ENCODE measurements at regions not wholly inside any gene's neighbourhood (a gene's known extent, or its start where the extent isn't known, plus 50 kb on each side); places are given as distances from the start of the nearest gene placed in this dataset.

DNA sequence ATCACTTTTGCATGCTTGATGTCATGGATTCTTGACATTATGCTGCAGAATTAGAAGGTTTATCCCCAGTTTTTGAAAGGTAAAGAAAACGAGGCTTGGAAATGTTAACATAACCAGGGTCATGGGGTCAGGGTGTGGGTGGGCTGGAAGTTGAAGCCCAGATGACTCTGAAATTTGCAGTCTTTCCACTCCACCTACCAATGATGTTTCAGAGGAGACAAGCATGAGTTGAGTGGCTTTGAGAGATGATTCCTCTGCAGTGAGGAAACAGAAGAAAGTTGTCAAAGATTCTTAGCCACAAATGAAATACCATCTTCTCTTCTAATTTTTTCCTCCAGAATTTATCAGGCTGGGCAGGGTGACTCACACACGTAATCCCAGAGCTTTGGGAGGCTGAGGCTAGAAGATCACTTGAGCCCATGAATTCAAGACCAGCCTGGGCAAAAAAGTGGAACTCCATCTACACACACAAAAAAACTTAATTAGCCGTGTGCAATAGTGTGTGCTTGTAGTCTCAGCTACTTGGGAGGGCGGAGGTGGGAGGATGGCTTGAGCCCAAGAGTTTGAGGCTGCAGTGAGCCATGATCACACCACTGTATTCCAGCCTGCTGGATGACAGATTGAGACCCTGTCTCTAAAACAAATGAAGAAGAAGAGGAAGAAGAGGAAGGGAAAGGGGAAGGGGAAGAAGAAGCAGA, 239.1 kb upstream of the AUTS2 start:
- H3K4me3 ChIP-seq (ENCODE audit: low read length in 2 of 2): no peak overlapping the region
- WGBS: 87% methylated on average over 4 of the region's 4 CpGs
- no peaks in the 10 kb centered on the region for H3K36me3 ChIP-seq (ENCODE audit: control insufficient read depth in 2 of 2, insufficient read depth in 2 of 2, low read length in 1 of 2)
- no peaks in the 10 kb centered on the region for H3K4me1 ChIP-seq (ENCODE audit: control insufficient read depth in 2 of 2, insufficient read depth in 2 of 2, low read length in 2 of 2)
- no peak for DNase-seq (ENCODE audit: low read depth in 6 of 9, low spot score in 9 of 9)
- H3K27me3 ChIP-seq (ENCODE audit: control insufficient read depth in 2 of 2, insufficient read depth in 1 of 2, low read length in 1 of 2): no peaks in the 10 kb centered on the region
- H3K27ac ChIP-seq (ENCODE audit: low read depth in 1 of 2, low read length in 1 of 2): no peak overlapping the region
- H3K9me3 ChIP-seq (ENCODE audit: control insufficient read depth in 2 of 2, insufficient read depth in 1 of 2, low read length in 1 of 2): no peaks in the 10 kb centered on the region

- no peaks in the 10 kb centered on the region for H3K9me3 ChIP-seq (ENCODE audit: control insufficient read depth in 2 of 2, insufficient read depth in 1 of 2, low read length in 1 of 2)
- H3K4me1 ChIP-seq (ENCODE audit: control insufficient read depth in 2 of 2, insufficient read depth in 2 of 2, low read length in 2 of 2): no peaks in the 10 kb centered on the region
- no peak for DNase-seq (ENCODE audit: low read depth in 6 of 9, low spot score in 9 of 9)
- WGBS: 89% methylated on average over 5 of the region's 5 CpGs
- no peak overlapping the region for H3K27ac ChIP-seq (ENCODE audit: low read depth in 1 of 2, low read length in 1 of 2)
- no peaks in the 10 kb centered on the region for H3K36me3 ChIP-seq (ENCODE audit: control insufficient read depth in 2 of 2, insufficient read depth in 2 of 2, low read length in 1 of 2)
- H3K4me3 ChIP-seq (ENCODE audit: low read length in 2 of 2): no peak overlapping the region
- H3K27me3 ChIP-seq (ENCODE audit: control insufficient read depth in 2 of 2, insufficient read depth in 1 of 2, low read length in 1 of 2): no peaks in the 10 kb centered on the region
Measured at GRCh38 chr7:69360913-69361312, 237.4 kb upstream of the AUTS2 start.

- WGBS: 97% methylated on average over 9 of the region's 9 CpGs
- H3K27ac ChIP-seq (ENCODE audit: low read depth in 1 of 2, low read length in 1 of 2): no peak overlapping the region
Measured at GRCh38 chr7:69363136-69363535, 235.1 kb upstream of the AUTS2 start.

DNA sequence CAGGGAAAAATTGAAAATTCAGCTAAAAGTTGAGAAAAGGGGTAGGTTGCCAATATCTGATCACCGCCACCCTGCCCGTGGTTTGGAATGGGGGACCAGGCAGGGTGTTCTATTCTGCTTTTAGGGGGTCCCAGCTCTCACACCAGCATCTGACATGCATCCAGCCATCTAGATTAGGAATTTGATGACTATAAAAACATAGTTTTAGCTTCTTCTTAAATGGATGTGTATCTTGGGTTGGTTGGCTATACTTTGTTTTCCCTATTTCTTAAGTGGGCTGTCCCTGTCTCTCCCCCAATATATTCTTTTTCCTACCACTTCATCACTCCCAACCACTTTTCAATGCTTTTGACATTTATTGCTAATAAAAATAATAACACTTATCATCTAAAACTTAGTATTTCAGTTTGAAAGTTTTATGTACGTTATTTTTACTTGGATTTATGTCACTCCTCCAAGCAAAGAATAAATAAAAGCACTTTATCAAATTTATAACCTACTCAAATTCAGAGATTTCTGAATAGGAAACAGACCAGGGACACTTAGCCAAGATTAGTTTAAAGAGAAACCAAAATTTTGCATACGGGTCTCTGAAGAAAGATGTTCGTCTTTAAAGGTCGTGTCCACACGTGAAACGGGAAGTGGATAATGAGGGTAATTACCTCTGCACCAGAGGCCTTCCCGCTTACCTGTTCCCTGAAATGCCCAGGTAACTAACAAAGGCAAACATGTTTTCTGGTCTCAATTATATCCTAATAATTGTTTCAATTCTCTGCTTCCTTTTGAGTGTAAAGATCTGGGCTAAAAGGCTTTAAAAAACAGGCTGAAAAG, 233.2 kb upstream of the AUTS2 start:
- H3K36me3 ChIP-seq (ENCODE audit: control insufficient read depth in 2 of 2, insufficient read depth in 2 of 2, low read length in 1 of 2): no peaks in the 10 kb centered on the region
- H3K4me3 ChIP-seq (ENCODE audit: low read length in 2 of 2): no peak overlapping the region

More at GRCh38 chr7:69363136-69363535, 235.1 kb upstream of the AUTS2 start:
- Histone ChIP-seq H3K4me3 (ENCODE audit: low read length in 2 of 2) (no peak overlapping the region), H3K27me3 (ENCODE audit: control insufficient read depth in 2 of 2, insufficient read depth in 1 of 2, low read length in 1 of 2) (no peaks in the 10 kb centered on the region), H3K4me1 (ENCODE audit: control insufficient read depth in 2 of 2, insufficient read depth in 2 of 2, low read length in 2 of 2) (peaks cover 0 to 4% of the 10 kb centered on the region in 2 donors), H3K36me3 (ENCODE audit: control insufficient read depth in 2 of 2, insufficient read depth in 2 of 2, low read length in 1 of 2) (no peaks in the 10 kb centered on the region), H3K9me3 (ENCODE audit: control insufficient read depth in 2 of 2, insufficient read depth in 1 of 2, low read length in 1 of 2) (no peaks in the 10 kb centered on the region)
- DNase-seq (ENCODE audit: low read depth in 6 of 9, low spot score in 9 of 9): no peak

GRCh38 chr7:69365651-69366192, 232.6 kb upstream of the AUTS2 start:
- Histone ChIP-seq H3K27ac (ENCODE audit: low read depth in 1 of 2, low read length in 1 of 2) (peak overlapping the region in 1 of 2 donors; percentile 49), H3K4me1 (ENCODE audit: control insufficient read depth in 2 of 2, insufficient read depth in 2 of 2, low read length in 2 of 2) (peaks cover 0 to 4% of the 10 kb centered on the region in 2 donors), H3K27me3 (ENCODE audit: control insufficient read depth in 2 of 2, insufficient read depth in 1 of 2, low read length in 1 of 2) (no peaks in the 10 kb centered on the region), H3K36me3 (ENCODE audit: control insufficient read depth in 2 of 2, insufficient read depth in 2 of 2, low read length in 1 of 2) (no peaks in the 10 kb centered on the region), H3K4me3 (ENCODE audit: low read length in 2 of 2) (no peak overlapping the region), H3K9me3 (ENCODE audit: control insufficient read depth in 2 of 2, insufficient read depth in 1 of 2, low read length in 1 of 2) (no peaks in the 10 kb centered on the region)
- peak in 1 of 9 donors; percentile 6 for DNase-seq (ENCODE audit: low read depth in 6 of 9, low spot score in 9 of 9)
- 87% methylated on average over 13 of the region's 13 CpGs for WGBS

More for the DNA sequence above, 233.2 kb upstream of the AUTS2 start:
- H3K27ac ChIP-seq (ENCODE audit: low read depth in 1 of 2, low read length in 1 of 2): no peak overlapping the region
- H3K4me1 ChIP-seq (ENCODE audit: control insufficient read depth in 2 of 2, insufficient read depth in 2 of 2, low read length in 2 of 2): peaks cover 0 to 4% of the 10 kb centered on the region in 2 donors
- no peaks in the 10 kb centered on the region for H3K9me3 ChIP-seq (ENCODE audit: control insufficient read depth in 2 of 2, insufficient read depth in 1 of 2, low read length in 1 of 2)
- WGBS: 90% methylated on average over 9 of the region's 9 CpGs
- no peak for DNase-seq (ENCODE audit: low read depth in 6 of 9, low spot score in 9 of 9)
- H3K27me3 ChIP-seq (ENCODE audit: control insufficient read depth in 2 of 2, insufficient read depth in 1 of 2, low read length in 1 of 2): no peaks in the 10 kb centered on the region

- DNase-seq (ENCODE audit: low read depth in 6 of 9, low spot score in 9 of 9): no peak
- Histone ChIP-seq H3K4me3 (ENCODE audit: low read length in 2 of 2) (no peak overlapping the region), H3K36me3 (ENCODE audit: control insufficient read depth in 2 of 2, insufficient read depth in 2 of 2, low read length in 1 of 2) (no peaks in the 10 kb centered on the region), H3K4me1 (ENCODE audit: control insufficient read depth in 2 of 2, insufficient read depth in 2 of 2, low read length in 2 of 2) (peaks cover 0 to 4% of the 10 kb centered on the region in 2 donors), H3K27me3 (ENCODE audit: control insufficient read depth in 2 of 2, insufficient read depth in 1 of 2, low read length in 1 of 2) (no peaks in the 10 kb centered on the region), H3K27ac (ENCODE audit: low read depth in 1 of 2, low read length in 1 of 2) (no peak overlapping the region), H3K9me3 (ENCODE audit: control insufficient read depth in 2 of 2, insufficient read depth in 1 of 2, low read length in 1 of 2) (no peaks in the 10 kb centered on the region)
- WGBS: 85% methylated on average over 8 of the region's 8 CpGs
Measured at GRCh38 chr7:69367780-69368179, 230.5 kb upstream of the AUTS2 start.

DNA sequence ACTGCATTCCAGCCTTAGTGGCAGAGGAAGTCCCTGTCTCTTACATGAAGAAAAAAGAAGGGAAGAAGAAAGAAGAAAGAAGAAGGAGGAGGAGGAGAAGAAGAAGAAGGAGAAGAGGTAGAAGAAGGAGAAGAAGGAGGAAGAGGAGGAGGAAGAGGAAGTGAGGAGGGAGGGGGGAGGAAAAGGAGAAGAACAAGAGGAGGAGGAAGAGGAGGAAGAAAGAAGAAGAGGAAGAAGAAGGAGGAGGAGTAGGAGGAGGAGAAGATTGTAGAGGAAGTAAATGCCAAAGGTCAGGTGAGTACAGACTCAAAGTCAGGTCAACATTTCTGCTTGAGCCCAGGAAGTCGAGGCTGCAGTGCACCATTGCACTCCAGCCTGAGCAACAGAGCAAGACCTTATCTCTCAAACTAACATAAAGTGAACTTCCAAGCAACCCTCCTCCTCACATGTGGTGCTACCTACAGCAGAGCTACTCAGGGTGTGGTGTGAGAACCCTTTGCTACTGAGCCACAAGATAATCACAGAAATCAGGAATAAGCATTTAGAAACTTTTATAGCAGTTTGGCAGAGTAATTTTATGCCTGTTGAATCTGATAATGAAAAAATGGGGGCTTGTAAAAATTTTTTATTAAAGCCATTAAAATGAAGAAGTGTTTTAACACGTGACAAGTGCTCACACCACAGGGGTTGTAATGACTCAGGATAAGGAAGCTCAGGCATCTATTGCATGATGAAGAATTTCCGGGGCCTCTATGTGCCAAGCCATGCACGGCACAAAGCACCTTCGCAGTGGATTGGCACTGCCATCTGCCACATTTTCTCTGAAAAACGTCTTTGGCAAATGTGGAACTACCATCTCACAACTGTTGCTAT, 224.9 kb upstream of the AUTS2 start:
- no peaks in the 10 kb centered on the region for H3K9me3 ChIP-seq (ENCODE audit: control insufficient read depth in 2 of 2, insufficient read depth in 1 of 2, low read length in 1 of 2)
- no peaks in the 10 kb centered on the region for H3K4me1 ChIP-seq (ENCODE audit: control insufficient read depth in 2 of 2, insufficient read depth in 2 of 2, low read length in 2 of 2)
- DNase-seq (ENCODE audit: low read depth in 6 of 9, low spot score in 9 of 9): no peak
- H3K4me3 ChIP-seq (ENCODE audit: low read length in 2 of 2): no peak overlapping the region
- no peak overlapping the region for H3K27ac ChIP-seq (ENCODE audit: low read depth in 1 of 2, low read length in 1 of 2)
- 73% methylated on average over 6 of the region's 6 CpGs for WGBS
- H3K36me3 ChIP-seq (ENCODE audit: control insufficient read depth in 2 of 2, insufficient read depth in 2 of 2, low read length in 1 of 2): no peaks in the 10 kb centered on the region
- no peaks in the 10 kb centered on the region for H3K27me3 ChIP-seq (ENCODE audit: control insufficient read depth in 2 of 2, insufficient read depth in 1 of 2, low read length in 1 of 2)

GRCh38 chr7:69374044-69374425, 224.2 kb upstream of the AUTS2 start:
- DNase-seq (ENCODE audit: low read depth in 6 of 9, low spot score in 9 of 9): no peak
- WGBS: 94% methylated on average over 5 of the region's 5 CpGs
- Histone ChIP-seq H3K27me3 (ENCODE audit: control insufficient read depth in 2 of 2, insufficient read depth in 1 of 2, low read length in 1 of 2) (no peaks in the 10 kb centered on the region), H3K9me3 (ENCODE audit: control insufficient read depth in 2 of 2, insufficient read depth in 1 of 2, low read length in 1 of 2) (no peaks in the 10 kb centered on the region), H3K36me3 (ENCODE audit: control insufficient read depth in 2 of 2, insufficient read depth in 2 of 2, low read length in 1 of 2) (no peaks in the 10 kb centered on the region), H3K4me1 (ENCODE audit: control insufficient read depth in 2 of 2, insufficient read depth in 2 of 2, low read length in 2 of 2) (no peaks in the 10 kb centered on the region), H3K27ac (ENCODE audit: low read depth in 1 of 2, low read length in 1 of 2) (no peak overlapping the region), H3K4me3 (ENCODE audit: low read length in 2 of 2) (no peak overlapping the region)

All from thymus (tissue), 11 donors.